GM12874 (cell line): ENCODE measurements at regions not wholly inside any gene's neighbourhood (a gene's known extent, or its start where the extent isn't known, plus 50 kb on each side); places are given as distances from the start of the nearest gene placed in this dataset.

ENCODE experiments used
- TF ChIP-seq, protein P1 (sequence below): IDR thresholded peaks from 2 replicates; pipeline ENCODE4 v1.5.1; 2011; ENCODE audit warnings: low read depth, mild to moderate bottlenecking, control low read depth, low read length, moderate library complexity; ENCODE audit not compliant: insufficient read depth

DNA sequence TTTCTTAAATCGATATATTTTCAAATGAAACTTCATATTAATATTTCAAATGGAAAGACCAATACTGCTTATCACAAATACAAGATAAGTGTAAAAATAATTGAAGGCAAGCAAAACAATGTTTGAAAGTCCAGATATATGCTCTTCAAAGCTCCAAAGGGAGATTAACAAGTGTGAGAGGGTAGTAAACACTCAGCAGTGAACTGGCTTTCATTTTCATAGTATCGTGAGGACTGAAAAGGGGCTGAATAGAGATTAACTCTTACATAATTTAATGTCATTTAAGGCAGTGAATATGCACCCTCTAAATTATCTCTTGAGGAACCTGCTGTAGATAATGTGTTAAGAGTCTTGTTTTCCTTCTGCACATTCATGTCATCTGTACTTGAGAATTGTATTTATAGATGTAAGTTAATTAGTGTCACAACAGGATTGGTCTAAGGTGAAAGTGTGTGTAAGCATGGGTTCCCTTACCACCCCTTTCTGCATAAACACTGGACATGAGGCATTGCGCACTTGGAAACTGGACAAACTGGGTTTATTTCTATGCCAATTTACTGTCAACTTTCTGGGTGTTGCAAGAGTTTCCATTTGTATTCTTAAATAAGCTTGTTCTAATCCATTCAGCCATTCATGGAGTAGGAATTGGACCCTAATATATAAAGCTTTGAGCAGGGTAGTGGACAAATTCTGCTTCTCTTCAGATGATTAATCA, 76.7 kb upstream of the SESTD1 start:
- TF ChIP-seq, protein P1, sequence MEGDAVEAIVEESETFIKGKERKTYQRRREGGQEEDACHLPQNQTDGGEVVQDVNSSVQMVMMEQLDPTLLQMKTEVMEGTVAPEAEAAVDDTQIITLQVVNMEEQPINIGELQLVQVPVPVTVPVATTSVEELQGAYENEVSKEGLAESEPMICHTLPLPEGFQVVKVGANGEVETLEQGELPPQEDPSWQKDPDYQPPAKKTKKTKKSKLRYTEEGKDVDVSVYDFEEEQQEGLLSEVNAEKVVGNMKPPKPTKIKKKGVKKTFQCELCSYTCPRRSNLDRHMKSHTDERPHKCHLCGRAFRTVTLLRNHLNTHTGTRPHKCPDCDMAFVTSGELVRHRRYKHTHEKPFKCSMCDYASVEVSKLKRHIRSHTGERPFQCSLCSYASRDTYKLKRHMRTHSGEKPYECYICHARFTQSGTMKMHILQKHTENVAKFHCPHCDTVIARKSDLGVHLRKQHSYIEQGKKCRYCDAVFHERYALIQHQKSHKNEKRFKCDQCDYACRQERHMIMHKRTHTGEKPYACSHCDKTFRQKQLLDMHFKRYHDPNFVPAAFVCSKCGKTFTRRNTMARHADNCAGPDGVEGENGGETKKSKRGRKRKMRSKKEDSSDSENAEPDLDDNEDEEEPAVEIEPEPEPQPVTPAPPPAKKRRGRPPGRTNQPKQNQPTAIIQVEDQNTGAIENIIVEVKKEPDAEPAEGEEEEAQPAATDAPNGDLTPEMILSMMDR, result no peak

DNA sequence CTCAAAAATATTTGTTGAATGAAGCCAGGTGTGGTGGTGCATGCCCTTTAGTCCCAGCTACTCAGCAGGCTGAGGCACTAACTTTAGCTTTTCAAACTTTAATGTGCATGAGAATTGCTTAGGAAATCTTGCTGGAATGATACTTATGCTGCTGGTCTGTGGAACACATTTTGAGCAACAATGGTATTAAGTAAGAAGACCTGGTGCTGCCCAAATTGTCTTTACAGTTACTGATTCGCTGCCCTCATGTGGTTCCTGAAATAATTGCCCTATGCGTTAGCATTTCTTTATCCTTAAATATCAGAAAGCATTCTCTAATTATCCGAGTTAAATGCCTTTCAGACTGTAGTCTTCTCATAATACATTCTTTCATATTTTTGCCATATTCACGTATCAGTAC, 76.0 kb upstream of the SESTD1 start:
- TF ChIP-seq, protein P1, result 0 out of 2 replicates have a peak, but pooled peaks have one; percentile 5

DNA sequence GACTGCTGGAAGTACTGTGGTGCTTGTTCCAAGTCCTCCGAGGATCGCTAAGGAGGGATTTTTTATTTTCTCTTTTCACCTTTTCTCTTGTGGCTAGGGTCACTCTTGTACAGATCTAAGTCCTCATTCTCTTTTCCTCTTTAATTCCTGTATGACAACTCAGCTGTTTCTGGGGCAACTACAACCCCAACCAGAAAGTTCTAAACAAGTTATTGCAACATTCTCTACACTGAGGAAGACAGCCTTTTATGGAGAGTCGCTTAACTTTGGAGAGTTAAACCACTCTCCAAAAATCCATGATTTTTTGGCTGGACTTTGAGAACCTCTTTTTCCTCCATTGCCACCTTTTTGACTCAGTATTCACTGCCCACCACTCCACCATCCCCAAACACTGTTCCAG, 74.0 kb upstream of the SESTD1 start:
- TF ChIP-seq, protein P1, result no peak

DNA sequence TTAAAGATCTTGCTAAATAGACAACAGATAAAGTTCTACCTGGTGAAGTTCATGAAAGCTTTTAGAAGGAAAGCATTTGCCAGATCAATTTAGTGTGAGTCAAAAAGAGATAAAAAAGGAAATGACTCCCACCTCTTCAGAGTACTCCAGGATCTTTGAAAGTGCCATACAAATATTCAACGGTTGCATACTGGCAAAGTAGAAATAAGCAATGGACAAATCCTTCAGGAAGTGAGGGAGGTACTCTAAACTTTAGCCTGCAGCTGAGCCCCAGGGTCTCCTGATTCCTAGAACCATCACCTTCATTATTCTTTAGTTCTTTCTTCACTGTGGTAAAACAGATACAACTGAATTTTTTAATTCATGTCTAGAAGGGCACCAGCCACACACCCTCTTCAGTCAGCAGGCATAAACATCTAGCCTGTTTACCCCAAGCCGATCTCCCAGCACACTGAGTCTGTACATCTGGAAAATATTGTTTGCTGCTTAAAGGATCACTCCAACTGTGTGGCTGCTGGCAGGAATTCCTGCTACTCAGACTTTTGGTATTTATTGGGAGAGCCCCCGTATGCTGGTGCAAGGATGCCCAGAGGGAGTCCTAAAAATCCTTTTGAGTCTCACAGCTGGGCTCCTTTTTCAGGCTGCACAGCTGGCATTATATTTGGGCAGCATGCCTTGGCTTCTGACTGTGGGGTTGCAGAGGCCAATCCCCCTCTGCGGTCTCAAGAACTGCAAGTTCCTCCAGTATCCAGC, 72.3 kb upstream of the SESTD1 start:
- TF ChIP-seq, protein P1, result no peak

DNA sequence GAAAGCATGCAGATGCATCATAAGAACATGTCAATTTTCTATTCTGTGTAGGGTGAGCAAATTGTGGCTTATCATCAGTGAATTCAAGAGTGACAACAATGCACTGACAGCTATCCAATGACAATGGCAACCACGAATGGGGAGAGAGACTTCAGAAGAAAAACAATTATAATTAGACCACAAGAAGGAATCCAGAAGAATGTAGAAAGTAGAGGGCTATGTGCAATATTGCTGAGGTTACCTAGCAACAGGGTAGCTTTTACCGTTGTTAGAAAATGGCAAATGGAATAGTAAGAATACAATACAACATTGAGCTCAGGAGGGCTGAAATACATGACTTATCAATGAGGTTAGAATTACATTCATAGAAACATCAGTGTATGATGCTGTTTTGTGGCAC, 71.1 kb upstream of the SESTD1 start:
- TF ChIP-seq, protein P1, result no peak

DNA sequence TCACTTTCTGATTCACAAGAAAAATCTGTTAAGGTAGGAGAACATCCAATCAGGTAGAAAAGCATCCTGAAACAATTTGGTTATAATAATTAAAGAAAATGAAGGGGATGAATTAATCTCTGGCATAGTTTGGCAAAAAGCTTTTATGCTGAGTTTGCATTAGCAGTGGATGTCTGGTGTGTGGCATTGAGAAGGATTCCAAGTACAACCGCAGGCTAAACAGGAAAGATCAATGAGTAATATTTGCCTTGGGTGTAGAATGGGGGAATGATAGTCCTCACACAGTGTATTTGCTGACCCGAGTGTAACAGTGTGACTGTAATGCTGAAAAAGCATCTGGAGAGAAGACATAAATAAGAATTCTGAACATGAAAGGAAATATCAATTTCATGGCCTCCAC, 68.3 kb upstream of the SESTD1 start:
- TF ChIP-seq, protein P1, result no peak

DNA sequence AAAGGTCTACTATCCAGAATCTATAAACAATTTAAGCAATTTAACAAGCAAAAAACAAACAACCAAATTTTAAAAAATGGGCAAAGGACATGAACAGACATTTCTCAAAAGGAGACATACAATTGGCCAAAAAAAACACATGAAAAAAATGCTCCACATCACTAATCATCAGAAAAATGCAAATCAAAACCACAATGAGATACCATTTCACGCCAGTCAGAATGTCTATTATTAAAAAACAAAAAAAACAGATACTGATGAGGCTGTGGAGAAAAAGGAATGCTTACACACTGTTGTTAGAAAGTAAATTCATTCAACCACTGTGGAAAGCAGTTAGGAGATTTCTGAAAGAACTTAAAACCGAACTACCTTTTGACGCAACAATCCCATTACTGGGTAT, 66.4 kb upstream of the SESTD1 start:
- TF ChIP-seq, protein P1, result no peak
